ENCODE measurements at regions not wholly inside any gene's neighbourhood (a gene's known extent, or its start where the extent isn't known, plus 50 kb on each side); places are given as distances from the start of the nearest gene placed in this dataset.

DNA sequence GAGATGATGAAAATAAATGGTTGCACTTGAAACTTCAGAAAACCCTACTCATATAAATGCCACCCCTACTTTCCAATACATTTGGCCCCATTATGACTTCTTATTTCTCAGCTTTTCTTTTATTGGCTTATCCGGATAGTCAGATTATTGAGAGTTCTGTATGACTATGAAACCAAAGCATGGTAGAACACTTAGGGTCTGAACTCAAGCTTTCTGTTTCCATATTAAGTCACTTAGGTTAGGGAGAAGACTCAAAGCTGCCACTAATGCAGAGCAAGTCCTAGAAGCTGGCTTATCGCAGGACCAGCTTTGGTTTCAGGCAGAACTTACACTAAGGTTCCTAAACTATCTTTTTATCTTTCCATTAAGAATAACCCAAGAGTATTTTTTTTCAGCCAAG, 229.9 kb upstream of the CPEB2 start:
- no peak overlapping the region for H3K27ac ChIP-seq
- TF ChIP-seq Cebpa-rat (IDR thresholded peaks at IDR 0.05) = no peak
- H3K4me2 ChIP-seq = no peak overlapping the region

DNA sequence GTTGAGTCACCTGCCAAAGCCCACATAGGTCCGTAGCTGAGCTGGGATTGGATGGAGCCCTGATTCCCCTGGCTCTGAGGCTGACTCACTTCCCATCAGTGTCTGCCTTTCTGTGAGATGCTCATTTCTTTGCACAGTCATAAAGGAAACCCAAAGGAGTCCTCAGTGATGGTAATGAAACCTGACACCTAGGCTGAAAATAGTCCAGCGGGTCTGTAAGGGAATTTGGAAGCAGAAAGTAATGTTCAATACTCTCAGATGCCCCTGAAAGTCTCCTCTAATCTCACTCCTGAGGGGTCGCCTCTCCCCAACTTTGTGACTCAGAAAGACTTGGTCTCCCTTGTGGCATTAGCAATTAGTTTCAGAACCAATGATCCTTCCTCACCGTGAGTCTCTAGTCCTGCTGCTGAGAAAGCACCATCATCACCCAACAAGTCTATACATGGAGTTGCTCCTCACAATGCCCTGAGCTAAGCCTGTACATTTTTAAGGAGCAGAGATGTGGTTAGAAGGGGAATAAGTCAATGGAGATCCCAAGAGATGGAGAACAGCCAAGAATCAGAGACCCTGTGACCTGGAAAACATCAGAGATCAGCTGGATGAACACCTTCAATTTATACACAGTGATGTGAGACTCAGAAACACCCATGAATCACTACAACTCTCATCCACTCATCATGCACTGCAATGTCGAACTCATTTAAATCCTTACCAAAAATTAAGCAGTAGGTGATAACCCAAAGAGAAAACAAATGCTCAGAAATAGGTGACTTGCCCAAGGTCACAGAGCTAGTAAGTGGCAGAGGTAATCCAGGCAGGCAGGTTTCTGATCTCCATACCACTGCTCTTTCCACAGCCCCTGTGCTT, 219.0 kb upstream of the CPEB2 start:
- H3K4me1 ChIP-seq = no peaks in the 10 kb centered on the region
- no peak overlapping the region for H3K27ac ChIP-seq
- peaks cover 5 to 12% (median 8%) of the 10 kb centered on the region in 11 experiments for H3K9me3 ChIP-seq (replicated peaks in 1 of 11)
- no peaks in the 10 kb centered on the region for H3K27me3 ChIP-seq
- no peaks in the 10 kb centered on the region for H3K36me3 ChIP-seq
- H4K20me1 ChIP-seq = no peaks in the 10 kb centered on the region
- H3K4me3 ChIP-seq = no peak overlapping the region
- H3K9ac ChIP-seq = no peak overlapping the region
- 0 out of 22 replicates have a peak overlapping the region, but pooled peaks of 1 of the 11 experiments have one; percentile 2 for H3K4me2 ChIP-seq
- TF ChIP-seq Cebpa-rat (IDR thresholded peaks at IDR 0.05) = no peak

More for the DNA sequence above, 229.9 kb upstream of the CPEB2 start:
- Histone ChIP-seq H3K27me3 (no peaks in the 10 kb centered on the region), H3K9ac (no peak overlapping the region), H3K4me3 (no peak overlapping the region), H3K4me1 (peaks cover 5 to 14% (median 12%) of the 10 kb centered on the region in 10 experiments; a peak in 18 of 20 replicates), H3K36me3 (no peaks in the 10 kb centered on the region), H4K20me1 (no peaks in the 10 kb centered on the region), H3K9me3 (replicated peaks in 1 of 11) (peaks cover 0 to 36% (median 6%) of the 10 kb centered on the region in 11 experiments; a peak in 10 of 22 replicates)

- H3K9me3 ChIP-seq (replicated peaks in 1 of 11) = peaks cover 14 to 22% (median 18%) of the 10 kb centered on the region in 11 experiments
- H3K27me3 ChIP-seq = no peaks in the 10 kb centered on the region
- H3K27ac ChIP-seq = no peak overlapping the region
- TF ChIP-seq Cebpa-rat (IDR thresholded peaks at IDR 0.05) = no peak
- H3K4me1 ChIP-seq = no peaks in the 10 kb centered on the region
- no peak overlapping the region for H3K4me2 ChIP-seq
- H3K36me3 ChIP-seq = no peaks in the 10 kb centered on the region
- no peaks in the 10 kb centered on the region for H4K20me1 ChIP-seq
- no peak overlapping the region for H3K9ac ChIP-seq
- H3K4me3 ChIP-seq = no peak overlapping the region
Observed at GRCh38 chr4:14787221-14787620, 215.1 kb upstream of the CPEB2 start.

GRCh38 chr4:14787894-14788293, 214.4 kb upstream of the CPEB2 start:
- no peak overlapping the region for H3K27ac ChIP-seq
- no peak overlapping the region for H3K4me3 ChIP-seq
- no peaks in the 10 kb centered on the region for H4K20me1 ChIP-seq
- H3K36me3 ChIP-seq = no peaks in the 10 kb centered on the region
- peaks cover 14 to 22% (median 18%) of the 10 kb centered on the region in 11 experiments for H3K9me3 ChIP-seq (replicated peaks in 1 of 11)
- no peaks in the 10 kb centered on the region for H3K4me1 ChIP-seq
- TF ChIP-seq Cebpa-rat (IDR thresholded peaks at IDR 0.05) = no peak
- no peak overlapping the region for H3K4me2 ChIP-seq
- H3K27me3 ChIP-seq = no peaks in the 10 kb centered on the region
- H3K9ac ChIP-seq = no peak overlapping the region

DNA sequence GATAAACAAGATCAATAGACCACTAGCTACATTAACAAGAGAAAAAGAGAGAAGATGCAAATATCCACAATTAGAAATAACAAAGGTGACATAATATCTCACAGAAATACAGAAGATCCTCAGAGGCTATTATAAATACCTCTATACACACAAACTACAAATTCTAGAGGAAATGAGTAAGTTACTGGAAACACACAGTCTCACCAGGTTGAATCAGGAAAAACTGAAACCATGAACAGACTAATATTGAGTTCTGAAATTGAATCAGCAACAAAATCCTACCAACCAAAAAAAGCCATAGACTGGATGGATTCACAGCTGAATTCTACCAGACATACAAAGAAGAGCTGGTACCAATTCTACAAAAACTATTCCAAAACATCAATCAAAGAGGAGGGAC, 211.8 kb upstream of the CPEB2 start:
- Histone ChIP-seq H3K4me3 (no peak overlapping the region), H3K9ac (no peak overlapping the region), H3K9me3 (replicated peaks in 1 of 11) (peaks cover 14 to 44% (median 20%) of the 10 kb centered on the region in 11 experiments), H3K36me3 (no peaks in the 10 kb centered on the region), H3K4me1 (no peaks in the 10 kb centered on the region), H3K27ac (no peak overlapping the region), H3K27me3 (no peaks in the 10 kb centered on the region), H4K20me1 (no peaks in the 10 kb centered on the region), H3K4me2 (no peak overlapping the region)
- TF ChIP-seq Cebpa-rat (IDR thresholded peaks at IDR 0.05) = no peak

DNA sequence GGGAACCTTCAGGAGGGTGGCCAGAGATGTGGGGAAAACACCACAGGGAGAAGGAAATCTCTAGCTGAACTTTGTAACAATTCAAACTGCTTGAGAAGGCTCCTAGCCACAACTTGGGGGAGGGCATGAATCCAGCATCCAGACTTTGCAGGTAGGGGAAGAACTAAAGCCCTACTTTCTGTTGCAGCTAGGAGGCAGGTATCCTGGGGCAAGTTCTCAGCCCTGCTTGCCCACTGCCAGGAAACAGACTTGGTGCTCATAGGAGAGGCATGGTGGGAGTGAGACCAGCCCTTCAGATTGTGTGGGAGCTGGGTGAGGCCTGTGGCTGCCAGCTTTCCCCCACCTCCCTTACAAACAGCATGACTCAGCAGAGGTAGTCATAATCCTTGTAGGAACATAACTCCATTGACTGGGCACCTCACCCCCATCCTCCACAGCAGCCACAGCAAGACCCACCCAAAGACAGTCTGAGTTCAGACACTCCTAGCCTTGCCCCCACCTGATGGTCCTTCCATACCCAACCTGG, 209.5 kb upstream of the CPEB2 start:
- Histone ChIP-seq H4K20me1 (no peaks in the 10 kb centered on the region), H3K4me1 (no peaks in the 10 kb centered on the region), H3K9ac (no peak overlapping the region), H3K27me3 (no peaks in the 10 kb centered on the region), H3K36me3 (no peaks in the 10 kb centered on the region), H3K9me3 (replicated peaks in 1 of 11) (peaks cover 17 to 50% (median 20%) of the 10 kb centered on the region in 11 experiments), H3K4me3 (no peak overlapping the region), H3K27ac (no peak overlapping the region), H3K4me2 (no peak overlapping the region)
- TF ChIP-seq Cebpa-rat (IDR thresholded peaks at IDR 0.05) = no peak

- Histone ChIP-seq H3K4me1 (no peaks in the 10 kb centered on the region), H3K36me3 (peaks cover 0 to 7% (median 0%) of the 10 kb centered on the region in 11 experiments; a peak in 2 of 22 replicates), H4K20me1 (no peaks in the 10 kb centered on the region), H3K9ac (no peak overlapping the region), H3K4me2 (no peak overlapping the region), H3K27me3 (no peaks in the 10 kb centered on the region), H3K4me3 (no peak overlapping the region), H3K9me3 (replicated peaks in 1 of 11) (peaks cover 22 to 47% (median 30%) of the 10 kb centered on the region in 11 experiments), H3K27ac (no peak overlapping the region)
- TF ChIP-seq Cebpa-rat (IDR thresholded peaks at IDR 0.05) = no peak
Observed at GRCh38 chr4:14800977-14801376, 201.3 kb upstream of the CPEB2 start.

DNA sequence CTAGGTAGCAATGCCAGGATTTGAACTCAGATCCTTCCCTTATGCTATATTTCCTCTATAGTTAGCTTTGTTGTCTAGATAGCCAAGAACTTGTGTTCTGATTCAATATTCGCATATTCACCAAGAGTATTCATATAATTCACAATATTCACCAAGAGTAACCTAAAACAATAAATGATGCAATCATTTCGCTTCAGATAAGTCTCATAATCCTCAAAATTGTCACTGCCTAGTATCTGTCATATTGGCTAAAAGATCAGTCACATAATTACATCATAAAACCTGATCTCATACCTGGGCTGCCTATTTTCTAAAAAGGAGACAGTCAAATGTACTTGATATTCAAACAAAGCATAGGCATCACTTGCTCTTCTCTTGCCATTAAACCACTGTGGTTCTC, 199.7 kb upstream of the CPEB2 start:
- no peak for TF ChIP-seq Cebpa-rat (IDR thresholded peaks at IDR 0.05)
- H3K9ac ChIP-seq = no peak overlapping the region
- H4K20me1 ChIP-seq = no peaks in the 10 kb centered on the region
- peaks cover 0 to 7% (median 0%) of the 10 kb centered on the region in 11 experiments; a peak in 2 of 22 replicates for H3K36me3 ChIP-seq
- H3K4me1 ChIP-seq = no peaks in the 10 kb centered on the region
- no peaks in the 10 kb centered on the region for H3K27me3 ChIP-seq
- H3K27ac ChIP-seq = no peak overlapping the region
- peaks cover 17 to 44% (median 25%) of the 10 kb centered on the region in 11 experiments for H3K9me3 ChIP-seq (replicated peaks in 1 of 11)
- no peak overlapping the region for H3K4me3 ChIP-seq
- H3K4me2 ChIP-seq = no peak overlapping the region

DNA sequence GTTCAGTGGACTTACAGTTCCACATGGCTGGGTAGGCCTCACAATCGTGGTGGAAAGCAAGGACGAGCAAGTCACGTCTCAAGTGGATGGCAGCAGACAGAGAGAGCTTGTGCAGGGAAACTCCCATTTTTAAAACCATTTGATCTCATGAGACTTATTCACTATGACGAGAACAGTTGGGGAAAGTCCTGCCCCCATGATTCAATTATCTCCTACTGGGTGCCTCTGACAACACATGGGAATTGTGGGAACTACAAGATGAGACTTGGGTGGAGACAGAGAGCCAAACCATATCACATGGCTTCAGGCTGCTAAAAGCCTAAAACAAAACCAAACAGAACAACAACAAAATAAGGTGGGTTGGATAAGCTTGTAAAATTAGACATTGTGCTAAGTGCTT, 194.4 kb upstream of the CPEB2 start:
- no peaks in the 10 kb centered on the region for H3K36me3 ChIP-seq
- H3K4me1 ChIP-seq = no peaks in the 10 kb centered on the region
- H3K4me2 ChIP-seq = no peak overlapping the region
- H3K9ac ChIP-seq = no peak overlapping the region
- peaks cover 0 to 18% (median 5%) of the 10 kb centered on the region in 11 experiments; a peak in 10 of 22 replicates for H3K9me3 ChIP-seq (replicated peaks in 1 of 11)
- H3K27ac ChIP-seq = no peak overlapping the region
- H3K27me3 ChIP-seq = no peaks in the 10 kb centered on the region
- H4K20me1 ChIP-seq = no peaks in the 10 kb centered on the region
- H3K4me3 ChIP-seq = no peak overlapping the region
- no peak for TF ChIP-seq Cebpa-rat (IDR thresholded peaks at IDR 0.05)

All from BLaER1 treated with 17β-estradiol and CSF1 and Interleukin-3, amounts not matched to agents 10 nM and 100 nM (cell line).